NOMO-1 treated with dmso at 0.1 percent for 144 hours (cell line): ENCODE measurements at regions not wholly inside any gene's neighbourhood (a gene's known extent, or its start where the extent isn't known, plus 50 kb on each side); places are given as distances from the start of the nearest gene placed in this dataset.
A peak's percentile ranks its signal among the peaks of the same experiment; 100 is the strongest.
"Not testable (repeated sequence)": the region's sequence is repeated elsewhere in the genome, so short reads cannot be mapped to it uniquely, and the experiment has no call there.

Source experiments
- DNase-seq: peaks from one replicate; lab custom pipeline; 2025; ENCODE audit not compliant: unreplicated experiment; lab: John Stamatoyannopoulos, UW

DNA sequence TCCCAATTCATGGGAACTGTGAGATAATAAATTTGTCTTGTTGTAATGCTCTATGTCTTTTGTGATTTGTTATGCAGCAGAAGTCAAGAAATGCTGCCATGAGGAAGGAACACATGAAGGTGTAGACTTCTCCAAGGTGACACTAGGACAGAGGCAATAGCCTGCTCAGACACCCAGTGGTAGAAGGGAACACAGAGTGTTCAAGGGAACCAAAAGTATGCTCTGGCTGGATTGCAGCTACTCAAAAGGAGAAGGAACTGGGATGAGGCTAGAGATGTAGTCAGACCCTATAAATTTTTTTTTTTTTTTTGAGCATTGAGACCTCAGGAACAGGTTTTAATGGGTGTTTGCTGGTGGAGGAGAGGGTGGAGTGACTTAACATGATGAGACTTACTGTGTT, 232.5 kb downstream of the PARP8 start:
- DNase-seq: no peak

DNA sequence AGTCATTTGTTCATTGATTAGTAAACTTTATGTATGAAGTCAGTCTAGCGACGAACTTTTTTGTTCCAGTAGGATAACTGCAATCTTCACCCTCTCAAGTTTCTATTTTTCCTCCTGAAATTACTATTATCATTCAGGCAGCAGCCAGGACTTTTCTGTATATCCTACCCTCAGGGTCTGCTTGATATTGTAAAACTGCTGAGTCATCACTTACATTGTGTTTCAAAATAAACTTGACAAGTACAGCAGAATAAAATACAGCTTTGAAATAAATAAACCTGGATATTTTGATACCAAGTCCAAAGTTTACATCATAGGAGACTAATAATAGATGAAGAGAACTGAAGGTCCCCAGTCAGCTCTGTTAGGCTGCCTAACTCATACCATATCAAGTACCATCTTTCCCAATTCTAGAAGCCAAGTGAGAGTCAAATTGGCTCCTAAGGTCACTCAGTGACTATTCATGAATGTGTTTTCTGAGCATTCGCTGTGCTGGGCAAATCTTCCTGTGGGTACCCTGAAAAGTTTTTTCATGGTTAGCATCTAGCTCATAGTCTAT, 234.6 kb downstream of the PARP8 start:
- DNase-seq: no peak

DNA sequence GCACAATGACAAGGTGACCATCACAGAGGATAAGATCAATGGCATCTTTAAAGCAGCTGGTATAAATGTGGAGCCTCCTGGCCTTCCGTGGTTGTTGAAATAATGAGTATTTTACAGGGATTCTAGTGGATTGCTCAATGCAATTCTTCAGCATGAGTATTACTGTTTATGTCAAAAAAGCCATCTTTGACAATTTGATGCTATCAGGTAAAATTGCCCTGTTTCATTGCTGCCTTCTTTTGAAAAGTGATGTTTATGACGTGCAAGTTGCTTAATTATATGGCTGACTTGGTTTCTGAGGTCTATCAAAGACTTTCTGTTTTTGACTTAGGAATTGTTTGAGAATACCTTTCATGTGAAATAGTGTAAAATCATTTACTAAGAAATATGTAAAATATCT, 237.2 kb downstream of the PARP8 start:
- no peak for DNase-seq

DNA sequence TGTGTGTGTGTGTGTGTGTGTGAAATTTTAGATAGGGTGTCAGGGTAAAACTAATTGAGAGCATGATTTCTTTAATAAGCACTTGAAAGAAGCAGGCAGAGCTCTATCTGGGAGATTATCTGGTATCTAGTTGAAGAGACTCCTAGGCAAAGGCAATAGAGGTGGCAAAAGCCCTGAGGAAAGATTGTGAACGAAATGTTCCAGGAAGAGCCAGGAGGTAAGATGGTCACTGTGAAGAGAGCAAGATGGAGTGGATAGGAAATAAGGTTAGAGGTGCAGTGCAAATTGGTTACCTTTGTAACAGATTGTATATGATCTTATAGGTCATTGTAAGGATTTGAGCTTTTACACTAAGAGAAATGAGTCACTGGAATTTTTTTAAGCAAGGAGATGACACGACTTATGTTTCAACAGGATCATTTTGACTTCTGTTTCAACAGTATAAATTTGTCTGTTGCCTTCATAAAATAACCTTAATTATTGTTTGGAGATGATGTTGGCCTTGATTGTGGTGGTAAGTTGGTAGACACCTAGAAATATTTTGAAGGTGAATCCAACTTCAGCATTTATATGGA, 239.6 kb downstream of the PARP8 start:
- DNase-seq: no peak

DNA sequence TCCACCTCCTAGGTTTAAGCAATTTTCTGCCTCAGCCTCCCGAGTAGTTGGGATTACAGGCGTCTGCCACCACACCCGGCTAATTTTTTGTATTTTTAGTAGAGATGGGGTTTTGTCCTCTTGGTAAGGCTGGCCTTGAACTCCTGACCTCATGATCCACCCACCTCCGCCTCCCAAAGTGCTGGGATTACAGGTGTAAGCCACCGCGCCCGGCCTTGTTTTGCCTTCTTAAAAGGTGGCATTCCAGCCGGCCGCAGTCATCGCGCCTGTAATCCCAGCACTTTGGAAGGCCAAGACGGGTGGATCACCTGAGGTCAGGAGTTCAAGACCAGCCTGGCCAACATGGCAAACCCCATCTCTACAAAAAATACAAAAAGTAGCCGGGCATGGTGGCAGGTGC, 253.7 kb downstream of the PARP8 start:
- not testable (repeated sequence) for DNase-seq

DNA sequence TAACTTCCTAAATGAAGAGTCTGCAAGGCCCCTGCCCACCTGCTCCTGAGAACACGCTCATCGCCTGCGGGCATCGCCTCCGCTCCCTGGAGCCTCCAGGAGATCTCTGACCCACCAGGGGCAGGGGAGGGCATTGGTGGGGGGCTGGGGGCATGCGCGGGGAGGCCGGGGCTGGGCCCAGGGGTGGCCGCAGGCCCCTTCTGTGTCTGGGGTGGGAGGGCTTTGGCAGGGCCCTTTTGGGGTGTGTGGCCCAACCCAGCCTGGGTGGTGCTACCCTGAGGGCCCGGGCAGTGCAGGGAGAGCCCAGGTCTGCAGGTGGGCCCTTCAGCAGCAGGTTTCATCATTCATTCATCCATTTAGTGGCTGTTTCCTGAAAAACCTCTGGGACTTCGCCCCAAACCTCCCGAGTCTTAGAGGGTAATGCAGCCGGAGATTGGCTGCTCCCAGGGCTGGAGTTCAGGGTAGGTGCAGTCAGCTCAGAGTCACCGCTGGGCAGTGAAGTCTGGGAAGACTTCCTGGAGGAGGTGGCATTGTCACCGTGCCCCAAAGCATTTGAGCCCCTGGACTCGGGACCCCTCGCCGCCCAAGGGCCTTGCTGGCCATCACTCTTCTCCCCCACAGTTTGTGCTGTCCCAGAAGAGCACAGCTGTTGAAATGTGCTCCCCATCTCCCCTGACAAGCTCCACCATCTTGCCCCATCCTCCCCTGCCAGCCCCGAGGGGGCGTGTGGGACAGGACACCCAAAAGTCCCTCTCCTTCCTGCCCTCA, 255.1 kb downstream of the PARP8 start:
- DNase-seq: no peak

DNA sequence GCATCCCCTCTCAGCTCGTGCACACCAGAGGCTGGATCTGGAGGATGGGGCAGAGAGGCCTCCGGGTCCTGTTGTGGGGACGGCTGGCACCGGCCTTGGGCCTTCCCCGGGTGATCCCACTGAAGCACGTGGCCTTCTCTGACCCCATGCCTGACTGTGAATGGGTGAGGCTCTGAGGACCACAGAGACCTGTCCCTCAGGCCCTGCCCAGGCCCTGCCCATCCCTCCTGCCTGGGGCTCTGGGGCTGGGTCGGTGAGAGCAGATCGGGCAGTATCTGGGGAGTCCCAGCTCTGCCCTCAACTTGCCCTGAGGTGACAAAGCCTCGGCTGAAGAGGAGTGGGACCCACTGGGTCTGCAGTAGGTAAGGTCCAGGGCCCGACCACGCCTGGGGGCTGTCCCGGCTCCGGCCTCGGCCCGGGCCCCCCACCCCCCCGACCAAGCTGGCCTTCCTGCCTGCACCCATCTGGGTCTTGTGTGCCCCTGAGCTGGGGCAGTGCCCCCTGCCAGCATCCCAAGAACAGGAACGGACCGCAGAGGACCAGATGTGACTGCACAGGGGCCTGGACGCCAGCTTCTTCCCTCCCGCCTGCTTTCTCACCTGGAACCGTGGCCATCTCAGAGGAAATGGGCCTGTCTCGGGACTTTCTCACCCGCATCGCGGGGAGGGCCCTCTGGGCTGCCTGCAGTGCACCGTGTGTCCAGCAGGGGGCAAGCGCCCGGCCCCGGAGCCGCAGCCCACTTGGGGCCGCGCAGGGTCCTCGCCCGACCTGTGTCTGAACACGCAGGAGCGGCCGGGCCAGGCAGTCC, 255.9 kb downstream of the PARP8 start:
- not testable (repeated sequence) for DNase-seq

DNA sequence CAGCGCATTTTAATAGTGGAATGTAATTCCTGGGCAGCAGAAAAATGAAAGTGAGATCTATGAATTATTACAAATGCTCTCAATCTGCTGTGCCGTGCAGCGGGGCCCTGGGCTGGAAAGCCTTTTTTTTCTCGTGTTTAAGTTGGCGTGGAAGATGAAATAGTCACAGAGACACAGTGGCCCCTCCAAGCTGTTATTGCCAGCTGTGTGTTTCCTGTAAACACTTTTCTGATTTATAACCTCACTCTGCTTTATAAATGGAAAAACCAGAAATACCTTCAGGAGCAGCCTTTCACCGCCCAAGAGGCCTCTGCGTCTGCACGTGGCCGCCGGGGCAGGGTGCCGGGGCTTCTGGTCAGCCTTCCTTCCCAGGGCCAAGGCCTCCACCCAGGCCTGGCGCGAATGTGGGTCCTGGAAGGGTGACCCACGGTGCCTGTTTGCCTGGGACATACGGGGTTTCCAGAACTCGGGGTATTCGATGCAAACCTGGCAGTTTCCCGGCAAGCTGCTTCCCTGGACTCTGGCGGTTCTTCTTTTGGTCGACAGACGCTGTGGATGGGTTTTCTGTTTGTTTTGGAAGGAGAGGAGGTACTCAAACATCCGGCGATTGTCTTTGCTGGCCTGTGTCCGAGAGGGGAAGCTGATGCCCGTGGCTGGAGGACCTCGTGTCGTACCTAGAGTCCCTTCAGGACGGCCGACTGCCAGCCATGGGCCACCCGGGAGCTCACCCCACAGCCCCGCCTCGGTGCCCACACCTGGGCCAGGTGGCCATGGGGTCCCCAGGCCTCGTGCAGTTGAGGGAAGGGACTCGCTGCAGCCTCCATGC, 256.7 kb downstream of the PARP8 start:
- no peak for DNase-seq

DNA sequence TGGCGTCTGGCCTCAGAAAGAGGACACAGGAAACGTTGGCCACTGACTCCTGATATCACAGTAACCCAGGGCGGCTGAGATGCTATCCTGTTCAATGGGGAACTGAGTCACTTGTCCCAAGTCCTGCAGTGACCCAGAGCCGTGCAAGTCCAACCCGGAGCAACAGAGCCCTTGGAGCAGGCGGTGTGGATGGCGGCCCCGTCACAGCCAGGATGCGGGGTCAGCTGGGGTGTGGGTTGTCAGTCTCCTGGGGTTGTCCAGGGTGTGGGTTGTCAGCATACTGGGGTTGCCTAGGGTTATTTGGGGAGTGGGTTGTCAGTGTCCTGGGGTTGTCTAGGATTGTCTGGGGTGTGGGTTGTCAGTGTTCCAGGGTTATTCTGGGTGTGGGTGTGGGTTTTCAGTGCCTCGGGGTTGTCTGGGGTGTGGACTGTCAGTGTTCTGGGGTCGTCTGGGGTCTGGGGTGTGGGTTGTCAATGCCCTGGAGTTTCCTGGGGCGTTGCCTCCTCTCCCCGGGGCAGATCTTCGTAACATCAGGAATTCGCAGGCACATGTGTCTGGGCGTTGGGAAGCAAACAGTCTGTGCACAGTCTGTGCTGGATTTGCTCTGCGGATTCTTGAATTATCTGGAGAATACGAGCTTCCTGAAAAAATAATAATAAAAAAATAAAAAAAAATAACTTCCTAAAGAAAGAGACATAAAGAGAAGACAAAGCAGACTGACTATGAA, 257.5 kb downstream of the PARP8 start:
- no peak for DNase-seq

DNA sequence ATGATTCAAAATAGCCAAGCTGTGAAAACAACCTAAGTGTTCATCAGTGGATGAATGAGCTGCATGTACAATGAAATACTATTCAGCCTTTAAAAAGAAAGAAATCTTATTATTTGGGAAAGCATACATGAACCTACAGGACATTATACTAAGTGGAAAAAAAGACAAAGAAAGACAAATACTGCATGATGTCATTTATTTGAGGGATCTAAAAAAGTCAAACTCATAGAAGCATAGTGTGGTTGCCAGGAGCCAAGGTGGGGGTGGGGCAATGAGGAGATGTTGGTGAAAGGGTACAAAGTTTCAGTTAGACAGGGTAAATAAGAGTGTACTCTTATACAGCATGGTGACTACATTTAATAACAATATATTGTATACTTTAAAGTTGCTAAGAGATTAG, 261.5 kb downstream of the PARP8 start:
- DNase-seq: no peak

DNA sequence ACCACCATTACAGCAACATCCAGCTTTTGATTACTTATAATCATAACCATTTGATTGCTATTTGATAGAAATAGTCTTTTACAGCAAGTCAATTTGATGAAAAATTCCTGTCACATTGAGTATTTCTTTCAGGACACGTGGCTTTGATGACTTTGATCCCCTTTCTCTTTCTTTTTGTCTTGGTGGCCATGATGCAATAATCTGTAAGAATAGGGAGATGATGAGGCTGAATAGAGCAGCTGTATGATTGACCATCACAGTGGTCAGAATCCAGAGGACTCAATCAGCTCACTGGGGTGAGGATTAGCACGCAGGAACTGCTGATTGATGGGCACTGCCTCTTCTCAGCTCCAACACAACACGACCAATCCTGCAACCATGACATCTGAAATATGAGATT, 262.7 kb downstream of the PARP8 start:
- no peak for DNase-seq

DNA sequence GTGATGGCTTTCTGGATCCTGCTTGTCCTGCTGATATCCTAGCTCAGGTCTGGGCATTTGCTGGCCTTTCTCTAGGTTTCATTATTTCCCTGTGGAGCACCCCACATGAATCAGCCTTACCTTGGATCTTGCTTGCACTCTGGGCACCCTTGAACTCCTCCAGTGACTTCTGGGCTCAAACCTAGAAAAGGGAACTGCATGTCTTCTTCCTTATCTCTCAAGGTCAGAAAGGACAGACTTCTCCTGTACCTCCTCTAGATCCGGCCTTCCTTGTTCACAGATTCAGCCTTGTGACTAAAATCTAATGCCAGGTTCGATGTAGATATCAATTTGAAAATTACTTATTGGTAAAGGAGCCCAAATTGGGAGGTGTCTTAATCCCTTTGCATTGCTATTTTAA, 267.9 kb downstream of the PARP8 start:
- no peak for DNase-seq

DNA sequence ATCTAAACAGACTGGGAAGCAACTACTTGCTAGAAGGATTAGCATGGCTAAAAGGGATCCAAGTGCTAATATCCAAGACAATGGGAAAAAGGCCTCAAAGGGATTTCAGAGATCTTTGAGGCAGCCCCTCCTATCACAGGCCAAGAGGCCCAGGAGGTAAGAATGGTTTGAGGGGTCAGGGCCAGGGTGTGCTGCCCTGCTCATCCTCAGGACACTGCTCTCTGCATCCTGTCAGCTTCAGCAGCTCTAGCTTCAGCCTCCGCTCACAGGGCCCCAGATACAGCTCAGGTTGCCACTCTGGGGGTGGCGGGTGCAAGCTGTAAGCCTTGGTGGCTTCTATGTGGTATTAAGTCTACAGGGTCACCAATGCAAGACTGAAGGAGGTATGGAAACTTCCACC, 278.7 kb downstream of the PARP8 start:
- no peak for DNase-seq

DNA sequence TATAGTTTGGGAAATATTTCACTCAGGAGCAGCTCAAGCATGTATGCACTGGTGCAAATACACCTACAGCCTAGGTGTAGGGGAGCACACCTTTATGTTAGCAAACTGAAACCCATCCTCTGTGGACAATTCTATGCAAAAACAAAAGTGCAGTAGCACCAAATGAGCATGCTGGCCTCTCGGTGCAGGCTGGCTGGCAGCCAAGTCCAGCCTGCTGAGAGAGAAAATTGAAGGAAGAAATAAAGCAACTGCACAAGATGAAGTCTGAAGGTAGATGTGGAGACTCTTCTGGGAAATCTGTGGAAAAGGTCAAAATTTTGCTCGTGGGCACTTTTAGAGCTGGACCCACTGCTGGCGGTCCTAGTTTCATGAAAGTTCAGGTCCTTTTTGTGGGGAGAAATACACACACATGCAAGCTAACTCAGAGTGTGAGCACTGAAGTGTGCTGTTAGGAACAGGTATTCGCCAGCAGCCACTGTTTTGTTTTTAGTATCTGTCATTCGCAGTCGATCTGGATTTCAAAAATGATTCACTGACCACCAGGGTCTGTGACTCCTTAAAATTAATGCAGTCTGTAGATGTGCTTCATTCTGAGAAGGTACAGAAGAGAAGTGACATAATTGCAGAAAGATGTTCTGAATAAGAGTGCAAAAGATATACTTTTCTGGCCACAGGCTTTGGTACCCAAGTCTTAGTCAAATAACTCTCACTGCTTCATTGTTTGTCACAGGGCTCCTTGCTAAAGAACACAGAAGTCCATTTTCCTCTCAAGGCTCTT, 281.7 kb downstream of the PARP8 start:
- no peak for DNase-seq

DNA sequence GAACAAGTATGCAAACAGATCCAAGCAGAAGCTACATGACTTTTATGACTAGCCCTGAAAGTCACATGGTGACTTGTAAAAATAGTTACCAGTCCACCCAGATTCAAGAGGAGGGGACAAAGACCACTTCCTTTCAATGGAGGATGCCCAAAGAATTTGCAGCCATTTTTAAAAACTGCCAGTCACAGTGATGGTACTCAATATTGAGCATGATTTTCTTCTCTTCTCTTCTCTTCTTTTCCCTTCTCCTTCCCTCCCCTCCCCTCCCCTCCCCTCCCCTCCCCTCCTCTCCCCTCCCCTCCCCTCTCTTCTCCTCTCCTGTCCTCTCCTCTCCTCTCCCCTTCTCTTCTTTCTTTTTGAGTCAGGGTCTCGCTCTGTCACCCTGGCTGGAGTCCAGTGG, 286.9 kb downstream of the PARP8 start:
- DNase-seq: no peak

DNA sequence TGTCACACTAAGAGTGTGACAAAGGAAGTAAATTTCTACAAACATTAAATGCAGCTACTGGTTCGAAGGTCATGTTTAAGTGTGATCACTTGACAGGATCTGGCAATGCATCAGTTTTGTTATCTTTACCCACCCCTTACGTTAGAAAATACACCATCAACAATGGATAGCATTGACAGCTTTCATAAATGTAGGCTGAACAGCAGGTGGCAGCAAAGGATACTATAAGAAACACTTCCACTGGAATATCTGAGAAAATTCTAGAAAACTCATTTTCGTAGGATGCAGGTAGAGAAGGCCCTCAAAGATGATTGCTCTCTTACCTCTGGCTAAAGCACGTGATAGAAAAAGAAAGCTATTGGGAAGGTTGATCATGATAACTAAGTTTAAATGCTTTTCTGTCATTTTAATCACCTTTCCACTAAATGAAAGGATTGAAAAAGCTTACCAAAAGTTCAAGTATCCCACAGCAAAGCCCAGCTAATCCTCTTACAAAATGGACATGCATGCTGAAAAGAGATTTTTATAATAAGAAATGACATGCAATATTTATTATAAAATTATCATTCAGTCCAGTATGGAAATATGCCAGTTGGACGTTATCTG, 292.5 kb downstream of the PARP8 start:
- DNase-seq: no peak

DNA sequence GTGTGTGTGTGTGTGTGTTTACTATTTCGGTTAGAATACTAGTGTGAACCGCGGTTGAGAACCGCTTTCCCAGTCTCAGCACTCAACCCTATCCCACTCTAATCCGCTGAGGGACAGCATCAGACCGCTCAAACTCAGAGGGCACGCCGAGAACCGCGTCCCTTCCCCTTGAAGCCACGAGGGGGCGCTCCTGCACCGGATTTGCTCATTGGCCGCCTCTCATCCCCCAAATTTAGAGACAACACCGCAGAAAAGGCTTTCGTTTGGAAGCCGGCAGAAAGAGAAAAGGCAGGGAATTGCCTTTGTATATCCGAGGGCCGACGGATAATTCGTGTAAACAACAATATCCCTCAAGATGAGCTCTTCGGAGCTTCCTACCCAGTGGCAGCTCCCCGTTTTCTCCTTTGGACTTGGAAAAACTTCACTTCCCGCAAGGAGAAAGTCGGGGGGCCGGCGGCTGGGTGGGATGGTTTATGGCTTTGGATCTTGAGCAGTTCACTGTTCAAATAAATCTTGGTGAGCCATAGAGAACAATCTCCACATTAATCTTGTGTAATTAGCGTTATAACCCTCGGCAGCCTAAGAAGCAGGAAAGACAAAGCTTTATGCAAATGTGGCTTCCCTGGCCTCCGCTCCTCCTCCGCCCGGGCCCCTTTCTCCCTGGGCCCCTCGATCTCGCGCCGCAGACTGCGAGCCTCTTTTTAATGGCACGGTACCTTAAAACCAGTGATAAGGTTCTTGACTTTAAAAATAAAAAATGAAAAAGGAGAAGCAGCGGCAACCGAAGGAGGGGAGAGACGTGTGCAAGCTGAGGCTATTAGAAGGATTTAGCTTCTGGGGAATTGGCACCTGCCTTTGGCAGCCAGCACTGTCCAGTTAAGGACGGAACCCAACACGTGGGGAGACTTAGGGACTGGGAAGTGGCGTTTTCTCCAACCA, 296.8 kb downstream of the PARP8 start:
- peak; percentile 46 for DNase-seq
